Fibroblast of the aortic adventitia (primary cell): ENCODE measurements at regions not wholly inside any gene's neighbourhood (a gene's known extent, or its start where the extent isn't known, plus 50 kb on each side); places are given as distances from the start of the nearest gene placed in this dataset.

Source experiments
- DNase-seq: peaks from one replicate; pipeline ENCODE4 v3.0.0-alpha.2; 2010; ENCODE audit warnings: low read depth
- H3K4me3 ChIP-seq: 2 replicates; pipeline ENCODE4 v1.5.1; 2011; ENCODE audit warnings: low read depth, mild to moderate bottlenecking, control low read depth, low read length, moderate library complexity
- CTCF ChIP-seq: IDR thresholded peaks from 2 replicates; pipeline ENCODE4 v1.5.1; 2011; ENCODE audit warnings: mild to moderate bottlenecking, low read length, control low read depth, inconsistent platforms; ENCODE audit not compliant: insufficient read depth

GRCh38 chr22:48568736-48569330 lies 1258.8 kb downstream of the BRD1 start:
- H3K4me3 ChIP-seq, result no peak overlapping the region
- DNase-seq, result no peak
- TF ChIP-seq CTCF, result no peak

- no peak overlapping the region for H3K4me3 ChIP-seq
- no peak for DNase-seq
- TF ChIP-seq CTCF, result no peak
These were observed 1260.3 kb downstream of the BRD1 start for GRCh38 chr22:48567213-48567975.

- H3K4me3 ChIP-seq, result no peak overlapping the region
- TF ChIP-seq CTCF, result no peak
- DNase-seq, result no peak
These were observed 1260.9 kb downstream of the BRD1 start for GRCh38 chr22:48566741-48567140.

GRCh38 chr22:48565901-48566501 lies 1261.7 kb downstream of the BRD1 start:
- no peak overlapping the region for H3K4me3 ChIP-seq
- no peak for TF ChIP-seq CTCF
- no peak for DNase-seq

- DNase-seq, result no peak
These were observed 1262.7 kb downstream of the BRD1 start for GRCh38 chr22:48564995-48565394.

GRCh38 chr22:48563966-48564330 lies 1263.7 kb downstream of the BRD1 start:
- no peak for DNase-seq
- no peak for TF ChIP-seq CTCF
- no peak overlapping the region for H3K4me3 ChIP-seq

More at GRCh38 chr22:48564995-48565394, 1262.7 kb downstream of the BRD1 start:
- H3K4me3 ChIP-seq, result no peak overlapping the region
- TF ChIP-seq CTCF, result no peak
